ENCODE measurements at regions not wholly inside any gene's neighbourhood (a gene's known extent, or its start where the extent isn't known, plus 50 kb on each side); places are given as distances from the start of the nearest gene placed in this dataset.

- Histone ChIP-seq H3K27me3 (ENCODE audit: insufficient read depth, low read depth, low read length) (no peaks in the 10 kb centered on the region), H3K9me3 (ENCODE audit: low read length) (no peaks in the 10 kb centered on the region), H4K20me1 (ENCODE audit: insufficient read depth) (no peaks in the 10 kb centered on the region), H3K9ac (ENCODE audit: low read length) (no peak overlapping the region), H3F3A (ENCODE audit: insufficient read depth, low read length, poor library complexity, severe bottlenecking) (no peaks in the 10 kb centered on the region), H3K4me3 (ENCODE audit: low read length) (no peak overlapping the region), H3K36me3 (ENCODE audit: insufficient read depth, low read length) (no peaks in the 10 kb centered on the region), H3K27ac (ENCODE audit: low read length) (no peak overlapping the region), H3K79me2 (replicated peaks; ENCODE audit: insufficient read depth, low read length) (no peaks in the 10 kb centered on the region), H2AFZ (ENCODE audit: low read depth, low read length) (no peak overlapping the region), H3K4me2 (ENCODE audit: low read length) (no peak overlapping the region), H3K9me2 (ENCODE audit: insufficient read depth, low read length) (no peaks in the 10 kb centered on the region)
- TF ChIP-seq EP300 (conservative IDR thresholded peaks at IDR 0.05; ENCODE audit: poor library complexity, severe bottlenecking) (no peak), SMC3 (conservative IDR thresholded peaks at IDR 0.05; ENCODE audit: poor library complexity) (no peak), EZH2 (IDR thresholded peaks at IDR 0.05; ENCODE audit: borderline replicate concordance, insufficient read depth, low read length, poor library complexity, severe bottlenecking) (no peak), MXI1 (conservative IDR thresholded peaks at IDR 0.05; ENCODE audit: poor library complexity, severe bottlenecking) (no peak), POLR2AphosphoS5 (IDR thresholded peaks at IDR 0.05) (no peak)
- TF ChIP-seq, protein P1, sequence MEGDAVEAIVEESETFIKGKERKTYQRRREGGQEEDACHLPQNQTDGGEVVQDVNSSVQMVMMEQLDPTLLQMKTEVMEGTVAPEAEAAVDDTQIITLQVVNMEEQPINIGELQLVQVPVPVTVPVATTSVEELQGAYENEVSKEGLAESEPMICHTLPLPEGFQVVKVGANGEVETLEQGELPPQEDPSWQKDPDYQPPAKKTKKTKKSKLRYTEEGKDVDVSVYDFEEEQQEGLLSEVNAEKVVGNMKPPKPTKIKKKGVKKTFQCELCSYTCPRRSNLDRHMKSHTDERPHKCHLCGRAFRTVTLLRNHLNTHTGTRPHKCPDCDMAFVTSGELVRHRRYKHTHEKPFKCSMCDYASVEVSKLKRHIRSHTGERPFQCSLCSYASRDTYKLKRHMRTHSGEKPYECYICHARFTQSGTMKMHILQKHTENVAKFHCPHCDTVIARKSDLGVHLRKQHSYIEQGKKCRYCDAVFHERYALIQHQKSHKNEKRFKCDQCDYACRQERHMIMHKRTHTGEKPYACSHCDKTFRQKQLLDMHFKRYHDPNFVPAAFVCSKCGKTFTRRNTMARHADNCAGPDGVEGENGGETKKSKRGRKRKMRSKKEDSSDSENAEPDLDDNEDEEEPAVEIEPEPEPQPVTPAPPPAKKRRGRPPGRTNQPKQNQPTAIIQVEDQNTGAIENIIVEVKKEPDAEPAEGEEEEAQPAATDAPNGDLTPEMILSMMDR (IDR thresholded peaks at IDR 0.05; ENCODE audit: poor library complexity, severe bottlenecking) = no peak
- TF ChIP-seq, protein P2, sequence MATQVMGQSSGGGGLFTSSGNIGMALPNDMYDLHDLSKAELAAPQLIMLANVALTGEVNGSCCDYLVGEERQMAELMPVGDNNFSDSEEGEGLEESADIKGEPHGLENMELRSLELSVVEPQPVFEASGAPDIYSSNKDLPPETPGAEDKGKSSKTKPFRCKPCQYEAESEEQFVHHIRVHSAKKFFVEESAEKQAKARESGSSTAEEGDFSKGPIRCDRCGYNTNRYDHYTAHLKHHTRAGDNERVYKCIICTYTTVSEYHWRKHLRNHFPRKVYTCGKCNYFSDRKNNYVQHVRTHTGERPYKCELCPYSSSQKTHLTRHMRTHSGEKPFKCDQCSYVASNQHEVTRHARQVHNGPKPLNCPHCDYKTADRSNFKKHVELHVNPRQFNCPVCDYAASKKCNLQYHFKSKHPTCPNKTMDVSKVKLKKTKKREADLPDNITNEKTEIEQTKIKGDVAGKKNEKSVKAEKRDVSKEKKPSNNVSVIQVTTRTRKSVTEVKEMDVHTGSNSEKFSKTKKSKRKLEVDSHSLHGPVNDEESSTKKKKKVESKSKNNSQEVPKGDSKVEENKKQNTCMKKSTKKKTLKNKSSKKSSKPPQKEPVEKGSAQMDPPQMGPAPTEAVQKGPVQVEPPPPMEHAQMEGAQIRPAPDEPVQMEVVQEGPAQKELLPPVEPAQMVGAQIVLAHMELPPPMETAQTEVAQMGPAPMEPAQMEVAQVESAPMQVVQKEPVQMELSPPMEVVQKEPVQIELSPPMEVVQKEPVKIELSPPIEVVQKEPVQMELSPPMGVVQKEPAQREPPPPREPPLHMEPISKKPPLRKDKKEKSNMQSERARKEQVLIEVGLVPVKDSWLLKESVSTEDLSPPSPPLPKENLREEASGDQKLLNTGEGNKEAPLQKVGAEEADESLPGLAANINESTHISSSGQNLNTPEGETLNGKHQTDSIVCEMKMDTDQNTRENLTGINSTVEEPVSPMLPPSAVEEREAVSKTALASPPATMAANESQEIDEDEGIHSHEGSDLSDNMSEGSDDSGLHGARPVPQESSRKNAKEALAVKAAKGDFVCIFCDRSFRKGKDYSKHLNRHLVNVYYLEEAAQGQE (IDR thresholded peaks at IDR 0.05; ENCODE audit: borderline replicate concordance) = no peak
These were observed 688.8 kb upstream of the NR5A2 start for GRCh38 chr1:199338760-199339159.

DNA sequence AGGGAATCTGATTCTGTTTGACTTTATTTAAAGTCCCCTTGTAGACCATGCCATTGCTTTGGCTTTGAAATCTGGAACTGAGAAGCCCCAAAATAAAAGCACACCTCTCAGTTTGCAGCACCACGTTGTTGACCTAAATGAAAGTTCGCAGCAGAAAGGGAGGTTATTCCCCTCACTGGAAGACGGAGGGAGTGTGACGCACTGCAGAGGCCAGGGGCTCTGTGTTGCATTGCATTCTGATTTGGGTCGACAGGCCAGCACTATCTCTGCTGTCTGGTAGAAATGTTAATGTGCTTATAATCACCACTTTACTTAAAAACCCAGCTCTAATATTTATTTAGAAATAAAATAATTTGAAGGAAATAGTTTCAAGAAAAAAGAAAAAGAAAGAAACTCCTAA, 675.2 kb upstream of the NR5A2 start:
- TF ChIP-seq EP300 (conservative IDR thresholded peaks at IDR 0.05; ENCODE audit: poor library complexity, severe bottlenecking) = no peak
- no peak for TF ChIP-seq RAD21 (conservative IDR thresholded peaks at IDR 0.05)
- TF ChIP-seq, protein P2 (IDR thresholded peaks at IDR 0.05; ENCODE audit: borderline replicate concordance) = no peak
- TF ChIP-seq EZH2 (IDR thresholded peaks at IDR 0.05; ENCODE audit: borderline replicate concordance, insufficient read depth, low read length, poor library complexity, severe bottlenecking) = no peak
- TF ChIP-seq, protein P1 (IDR thresholded peaks at IDR 0.05; ENCODE audit: poor library complexity, severe bottlenecking) = no peak
- no peak for TF ChIP-seq SMC3 (conservative IDR thresholded peaks at IDR 0.05; ENCODE audit: poor library complexity)
- no peak for TF ChIP-seq TAF1 (IDR thresholded peaks at IDR 0.05; ENCODE audit: low read depth)
- no peak for TF ChIP-seq POLR2AphosphoS5 (IDR thresholded peaks at IDR 0.05)
- TF ChIP-seq MXI1 (conservative IDR thresholded peaks at IDR 0.05; ENCODE audit: poor library complexity, severe bottlenecking) = no peak
- Histone ChIP-seq H3F3A (ENCODE audit: insufficient read depth, low read length, poor library complexity, severe bottlenecking) (no peaks in the 10 kb centered on the region), H2AFZ (ENCODE audit: low read depth, low read length) (no peak overlapping the region)

More for the DNA sequence above, 675.2 kb upstream of the NR5A2 start:
- H3K79me2 ChIP-seq (replicated peaks; ENCODE audit: insufficient read depth, low read length) = no peaks in the 10 kb centered on the region
- H3K9me3 ChIP-seq (ENCODE audit: low read length) = no peaks in the 10 kb centered on the region
- no peak overlapping the region for H3K27ac ChIP-seq (ENCODE audit: low read length)
- H3K9ac ChIP-seq (ENCODE audit: low read length) = no peak overlapping the region
- no peaks in the 10 kb centered on the region for H3K9me2 ChIP-seq (ENCODE audit: insufficient read depth, low read length)
- no peak overlapping the region for H3K4me2 ChIP-seq (ENCODE audit: low read length)
- no peaks in the 10 kb centered on the region for H4K20me1 ChIP-seq (ENCODE audit: insufficient read depth)
- H3K27me3 ChIP-seq (ENCODE audit: insufficient read depth, low read depth, low read length) = no peaks in the 10 kb centered on the region
- no peak overlapping the region for H3K4me3 ChIP-seq (ENCODE audit: low read length)
- H3K36me3 ChIP-seq (ENCODE audit: insufficient read depth, low read length) = no peaks in the 10 kb centered on the region

Data from neural cell (in vitro differentiated cells).